Fibroblast of skin of left quadriceps (primary cell): ENCODE measurements at regions not wholly inside any gene's neighbourhood (a gene's known extent, or its start where the extent isn't known, plus 50 kb on each side); places are given as distances from the start of the nearest gene placed in this dataset.

ENCODE experiments used
- DNase-seq, 2 experiments: peaks; one replicate each; pipeline ENCODE4 v3.0.0-alpha.2; 2013; ENCODE audit warnings: low read depth in 2 of 2

GRCh38 chr1:56267611-56268010 is 311.8 kb downstream of the PLPP3 start:
- no peak for DNase-seq

GRCh38 chr1:56266359-56266758 is 313.0 kb downstream of the PLPP3 start:
- DNase-seq, result no peak

- DNase-seq, result no peak
Observed at GRCh38 chr1:56265216-56265615, 314.1 kb downstream of the PLPP3 start.

- DNase-seq, result no peak
Observed at GRCh38 chr1:56263908-56264307, 315.5 kb downstream of the PLPP3 start.

- no peak for DNase-seq
Observed at GRCh38 chr1:56258371-56258770, 321.0 kb downstream of the PLPP3 start.

GRCh38 chr1:56257726-56258125 is 321.6 kb downstream of the PLPP3 start:
- no peak for DNase-seq

- DNase-seq, result no peak
Observed at GRCh38 chr1:56256153-56257000, 323.0 kb downstream of the PLPP3 start.

GRCh38 chr1:56255516-56256152 is 323.7 kb downstream of the PLPP3 start:
- peak; percentile 75 to 77 for DNase-seq

- no peak for DNase-seq
Observed at GRCh38 chr1:56254130-56254529, 325.2 kb downstream of the PLPP3 start.

GRCh38 chr1:56250809-56251208 is 328.6 kb downstream of the PLPP3 start:
- no peak for DNase-seq

GRCh38 chr1:56249234-56249633 is 330.1 kb downstream of the PLPP3 start:
- no peak for DNase-seq

GRCh38 chr1:56248138-56248537 is 331.2 kb downstream of the PLPP3 start:
- no peak for DNase-seq

- peak; percentile 63 to 67 for DNase-seq
Observed at GRCh38 chr1:56246726-56247125, 332.6 kb downstream of the PLPP3 start.

GRCh38 chr1:56240400-56240799 is 339.0 kb downstream of the PLPP3 start:
- no peak for DNase-seq

GRCh38 chr1:56237491-56238064 is 341.8 kb downstream of the PLPP3 start:
- no peak for DNase-seq

GRCh38 chr1:56236688-56237087 is 342.7 kb downstream of the PLPP3 start:
- DNase-seq, result no peak

- no peak for DNase-seq
Observed at GRCh38 chr1:56235909-56236510, 343.4 kb downstream of the PLPP3 start.

- no peak for DNase-seq
Observed at GRCh38 chr1:56229186-56229585, 350.2 kb downstream of the PLPP3 start.

- no peak for DNase-seq
Observed at GRCh38 chr1:56227886-56228285, 351.5 kb downstream of the PLPP3 start.

GRCh38 chr1:56227401-56227800 is 352.0 kb downstream of the PLPP3 start:
- no peak for DNase-seq

- DNase-seq, result no peak
Observed at GRCh38 chr1:56225964-56226815, 353.2 kb downstream of the PLPP3 start.

- no peak for DNase-seq
Observed at GRCh38 chr1:56223968-56224367, 355.4 kb downstream of the PLPP3 start.
